Panc1 (cell line): ENCODE measurements at regions not wholly inside any gene's neighbourhood (a gene's known extent, or its start where the extent isn't known, plus 50 kb on each side); places are given as distances from the start of the nearest gene placed in this dataset.

Experiments used
- ATAC-seq: fragments of 200-7000 bp; cut with Tn5 transposase; 2 replicates; pipeline ENCODE4 v1.9.1; 2020; ENCODE audit warnings: mild to moderate bottlenecking, moderate library complexity
- BruUV-seq: library from RNA; stranded (reverse); fragments of 400-500 nt; replicated peaks from 2 replicates; lab custom pipeline; 2021; lab: Mats Ljungman, UMichigan
- CTCF ChIA-PET: fragments of 300-600 bp; sonication (Branson Sonifier 250); formaldehyde crosslinking; loops from one replicate; lab custom pipeline; 2022; ENCODE audit warnings: antibody characterized with exemption; lab: Charles Lee
- POLR2A ChIA-PET: fragments of 300-600 bp; sonication (Branson Sonifier 250); formaldehyde crosslinking; loops from one replicate; lab custom pipeline; 2022; ENCODE audit warnings: antibody characterized with exemption; lab: Charles Lee
- DNase-seq: peaks from one replicate; pipeline ENCODE4 v3.0.0-alpha.2; 2010; ENCODE audit warnings: low read depth, low spot score
- H3K27ac ChIP-seq: 2 replicates; pipeline ENCODE4 v1.5.1; 2011; ENCODE audit warnings: mild to moderate bottlenecking, low read length, inconsistent platforms
- H3K27me3 ChIP-seq: fragments of 200-500 bp; sonication (Bioruptor generic); 2 replicates; pipeline ENCODE4 v1.6.0; 2014; ENCODE audit warnings: low read length, inconsistent platforms; ENCODE audit not compliant: control insufficient read depth, insufficient read depth
- H3K36me3 ChIP-seq: fragments of 200-500 bp; sonication (Bioruptor generic); 2 replicates; pipeline ENCODE4 v1.5.1; 2014; ENCODE audit warnings: inconsistent platforms, mild to moderate bottlenecking, low read length, moderate library complexity; ENCODE audit not compliant: control insufficient read depth, insufficient read depth
- H3K4me1 ChIP-seq: 2 replicates; pipeline ENCODE4 v1.5.1; 2011; ENCODE audit warnings: inconsistent platforms, mild to moderate bottlenecking, low read length, moderate library complexity; ENCODE audit not compliant: control insufficient read depth, insufficient read depth
- H3K4me3 ChIP-seq, 2 experiments: 2 replicates each; pipeline ENCODE4 v1.5.1; 2011 to 2012; ENCODE audit warnings: low read depth in 2 of 2, low read length in 2 of 2, mild to moderate bottlenecking in 2 of 2, inconsistent platforms in 1 of 2, moderate library complexity in 1 of 2
- H3K9me3 ChIP-seq: fragments of 200-500 bp; sonication (Bioruptor generic); 2 replicates; pipeline ENCODE4 v1.5.1; 2014; ENCODE audit warnings: low read depth, mild to moderate bottlenecking, inconsistent platforms, low read length, moderate library complexity; ENCODE audit not compliant: control insufficient read depth, insufficient read depth
- POLR2AphosphoS5 ChIP-seq: IDR thresholded peaks from 2 replicates; pipeline ENCODE4 v1.6.1; 2012; ENCODE audit warnings: mild to moderate bottlenecking, low read depth, low read length, moderate library complexity
- REST ChIP-seq, 2 experiments: IDR thresholded peaks; 2 replicates each; pipeline ENCODE4 v1.6.1; 2011 to 2012; ENCODE audit warnings: low read depth in 2 of 2, control low read depth in 1 of 2, low read length in 1 of 2, mild to moderate bottlenecking in 1 of 2, moderate library complexity in 1 of 2; ENCODE audit not compliant: insufficient read depth in 1 of 2
- SIN3A ChIP-seq: IDR thresholded peaks from 2 replicates; pipeline ENCODE4 v1.6.1; 2012; ENCODE audit warnings: low read depth, mild to moderate bottlenecking, low read length, moderate library complexity, borderline replicate concordance; ENCODE audit not compliant: insufficient read depth
- TCF7L2 ChIP-seq: IDR thresholded peaks from 2 replicates; pipeline ENCODE4 v1.6.1; 2011; ENCODE audit warnings: mild to moderate bottlenecking, low read depth, low read length, inconsistent platforms
- in situ Hi-C: cut with HindIII; loops from 2 replicates; pipeline ENCODE4 v1.10.0; 2016; ENCODE audit warnings: low sequenced_read_pairs, low pct_unique_long_range_greater_than_20kb
- intact Hi-C: fragments of 100-400 bp; cut with micrococcal nuclease; formaldehyde crosslinking; loops from one replicate; pipeline ENCODE4 v1.10.0; 2022; ENCODE audit not compliant: unreplicated experiment
- TF ChIP-seq, protein P1 (sequence below): fragments of 450-650 bp; IDR thresholded peaks from 2 replicates; pipeline ENCODE4 v1.5.1; 2017; ENCODE audit warnings: mild to moderate bottlenecking

GRCh38 chr21:14683063-14683462 is 136.9 kb upstream of the SAMSN1 start:
- Histone ChIP-seq H3K27ac (no peak overlapping the region), H3K4me1 (no peaks in the 10 kb centered on the region), H3K4me3 (no peak overlapping the region), H3K27me3 (no peaks in the 10 kb centered on the region), H3K36me3 (no peaks in the 10 kb centered on the region; the same call in 1 of the 2 replicates), H3K9me3 (no peaks in the 10 kb centered on the region)
- ChIA-PET POLR2A (no interaction called here), CTCF (no interaction called here)
- ATAC-seq (no peak), DNase-seq (no peak)
- TF ChIP-seq TCF7L2: no peak
- no peak for TF ChIP-seq REST (IDR thresholded peaks at IDR 0.05; ENCODE audit: insufficient read depth in 1 of 2, low read depth in 2 of 2, low read length in 1 of 2)
- TF ChIP-seq POLR2AphosphoS5: no peak
- no peak for TF ChIP-seq SIN3A
- TF ChIP-seq, protein P1, sequence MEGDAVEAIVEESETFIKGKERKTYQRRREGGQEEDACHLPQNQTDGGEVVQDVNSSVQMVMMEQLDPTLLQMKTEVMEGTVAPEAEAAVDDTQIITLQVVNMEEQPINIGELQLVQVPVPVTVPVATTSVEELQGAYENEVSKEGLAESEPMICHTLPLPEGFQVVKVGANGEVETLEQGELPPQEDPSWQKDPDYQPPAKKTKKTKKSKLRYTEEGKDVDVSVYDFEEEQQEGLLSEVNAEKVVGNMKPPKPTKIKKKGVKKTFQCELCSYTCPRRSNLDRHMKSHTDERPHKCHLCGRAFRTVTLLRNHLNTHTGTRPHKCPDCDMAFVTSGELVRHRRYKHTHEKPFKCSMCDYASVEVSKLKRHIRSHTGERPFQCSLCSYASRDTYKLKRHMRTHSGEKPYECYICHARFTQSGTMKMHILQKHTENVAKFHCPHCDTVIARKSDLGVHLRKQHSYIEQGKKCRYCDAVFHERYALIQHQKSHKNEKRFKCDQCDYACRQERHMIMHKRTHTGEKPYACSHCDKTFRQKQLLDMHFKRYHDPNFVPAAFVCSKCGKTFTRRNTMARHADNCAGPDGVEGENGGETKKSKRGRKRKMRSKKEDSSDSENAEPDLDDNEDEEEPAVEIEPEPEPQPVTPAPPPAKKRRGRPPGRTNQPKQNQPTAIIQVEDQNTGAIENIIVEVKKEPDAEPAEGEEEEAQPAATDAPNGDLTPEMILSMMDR: no peak
- intact Hi-C loops (no loop called here), in situ Hi-C loops (no loop called here)
- no TSS peak for BruUV-seq

GRCh38 chr21:14678973-14679574 is 133.0 kb upstream of the SAMSN1 start:
- ATAC-seq (no peak), DNase-seq (no peak)
- Histone ChIP-seq H3K27ac (no peak overlapping the region), H3K27me3 (no peaks in the 10 kb centered on the region), H3K36me3 (no peaks in the 10 kb centered on the region; the same call in 1 of the 2 replicates), H3K4me1 (no peaks in the 10 kb centered on the region), H3K4me3 (no peak overlapping the region), H3K9me3 (no peaks in the 10 kb centered on the region)
- in situ Hi-C loops (no loop called here), intact Hi-C loops (no loop called here)
- no TSS peak for BruUV-seq
- TF ChIP-seq SIN3A (no peak), TCF7L2 (no peak), POLR2AphosphoS5 (no peak), REST (IDR thresholded peaks at IDR 0.05; ENCODE audit: insufficient read depth in 1 of 2, low read depth in 2 of 2, low read length in 1 of 2) (no peak)
- TF ChIP-seq, protein P1: no peak
- ChIA-PET POLR2A (no interaction called here), CTCF (no interaction called here)
